ENCODE measurements at regions not wholly inside any gene's neighbourhood (a gene's known extent, or its start where the extent isn't known, plus 50 kb on each side); places are given as distances from the start of the nearest gene placed in this dataset.
"Not testable (repeated sequence)": the region's sequence is repeated elsewhere in the genome, so short reads cannot be mapped to it uniquely, and the experiment has no call there.

- DNase-seq, result no peak
Observed at GRCh38 chr7:39758234-39758970, 135.0 kb downstream of the RALA start.

- no peak for DNase-seq
Observed at GRCh38 chr7:39761449-39761848, 138.1 kb downstream of the RALA start.

- not testable (repeated sequence) for DNase-seq
Observed at GRCh38 chr7:39762466-39762865, 139.1 kb downstream of the RALA start.

GRCh38 chr7:39762881-39763280 lies 139.5 kb downstream of the RALA start:
- DNase-seq, result not testable (repeated sequence)

GRCh38 chr7:39765833-39766232 lies 142.5 kb downstream of the RALA start:
- DNase-seq, result not testable (repeated sequence)

GRCh38 chr7:39768439-39768838 lies 145.1 kb downstream of the RALA start:
- not testable (repeated sequence) for DNase-seq

- not testable (repeated sequence) for DNase-seq
Observed at GRCh38 chr7:39774341-39774851, 151.0 kb downstream of the RALA start.

GRCh38 chr7:39781557-39781956 lies 158.2 kb downstream of the RALA start:
- DNase-seq, result not testable (repeated sequence)

GRCh38 chr7:39786440-39786839 lies 163.1 kb downstream of the RALA start:
- DNase-seq, result not testable (repeated sequence)

- DNase-seq, result not testable (repeated sequence)
Observed at GRCh38 chr7:39791035-39791434, 159.0 kb upstream of the CDK13 start.

GRCh38 chr7:39791911-39792310 lies 158.1 kb upstream of the CDK13 start:
- not testable (repeated sequence) for DNase-seq

GRCh38 chr7:39793026-39793425 lies 157.0 kb upstream of the CDK13 start:
- DNase-seq, result not testable (repeated sequence)

- not testable (repeated sequence) for DNase-seq
Observed at GRCh38 chr7:39793851-39794250, 156.2 kb upstream of the CDK13 start.

GRCh38 chr7:39796947-39797346 lies 153.1 kb upstream of the CDK13 start:
- DNase-seq, result not testable (repeated sequence)

GRCh38 chr7:39798077-39798476 lies 152.0 kb upstream of the CDK13 start:
- not testable (repeated sequence) for DNase-seq

GRCh38 chr7:39808796-39809481 lies 141.1 kb upstream of the CDK13 start:
- no peak for DNase-seq

- DNase-seq, result no peak
Observed at GRCh38 chr7:39810204-39810642, 139.8 kb upstream of the CDK13 start.

- no peak for DNase-seq
Observed at GRCh38 chr7:39810710-39811109, 139.3 kb upstream of the CDK13 start.

GRCh38 chr7:39811161-39811614 lies 138.9 kb upstream of the CDK13 start:
- no peak for DNase-seq

- DNase-seq, result no peak
Observed at GRCh38 chr7:39816462-39817060, 133.5 kb upstream of the CDK13 start.

GRCh38 chr7:39819514-39819913 lies 130.5 kb upstream of the CDK13 start:
- DNase-seq, result no peak

- DNase-seq, result no peak
Observed at GRCh38 chr7:39824456-39825200, 125.4 kb upstream of the CDK13 start.
